Endothelial cell (in vitro differentiated cells): ENCODE measurements at regions not wholly inside any gene's neighbourhood (a gene's known extent, or its start where the extent isn't known, plus 50 kb on each side); places are given as distances from the start of the nearest gene placed in this dataset.

ENCODE experiments used
- DNase-seq: peaks from one replicate; pipeline ENCODE4 v3.0.0; 2021; ENCODE audit warnings: low spot score
- H3K27ac Mint-ChIP-seq: one replicate; pipeline ENCODE4 v1.8.0; 2021; ENCODE audit warnings: mixed read lengths, inconsistent platforms; ENCODE audit not compliant: unreplicated experiment
- H3K27me3 Mint-ChIP-seq: one replicate; pipeline ENCODE4 v1.8.0; 2021; ENCODE audit warnings: mild to moderate bottlenecking, moderate library complexity, mixed read lengths, inconsistent platforms; ENCODE audit not compliant: unreplicated experiment
- H3K36me3 Mint-ChIP-seq: one replicate; pipeline ENCODE4 v1.8.0; 2021; ENCODE audit warnings: mild to moderate bottlenecking, low read depth, mixed read lengths, inconsistent platforms; ENCODE audit not compliant: unreplicated experiment
- H3K4me1 Mint-ChIP-seq: one replicate; pipeline ENCODE4 v1.8.0; 2021; ENCODE audit warnings: mild to moderate bottlenecking, mixed read lengths, inconsistent platforms; ENCODE audit not compliant: unreplicated experiment
- H3K4me3 Mint-ChIP-seq: one replicate; pipeline ENCODE4 v1.8.0; 2021; ENCODE audit warnings: mild to moderate bottlenecking, mixed read lengths, inconsistent platforms; ENCODE audit not compliant: unreplicated experiment
- H3K9me3 Mint-ChIP-seq: one replicate; pipeline ENCODE4 v1.8.0; 2021; ENCODE audit warnings: mixed read lengths, inconsistent platforms; ENCODE audit not compliant: unreplicated experiment
- CTCF ChIP-seq: fragments of 200-600 bp; sonication (generic); IDR thresholded peaks from one replicate; pipeline ENCODE4 v1.5.0; 2021; ENCODE audit warnings: antibody characterized with exemption; ENCODE audit not compliant: unreplicated experiment

DNA sequence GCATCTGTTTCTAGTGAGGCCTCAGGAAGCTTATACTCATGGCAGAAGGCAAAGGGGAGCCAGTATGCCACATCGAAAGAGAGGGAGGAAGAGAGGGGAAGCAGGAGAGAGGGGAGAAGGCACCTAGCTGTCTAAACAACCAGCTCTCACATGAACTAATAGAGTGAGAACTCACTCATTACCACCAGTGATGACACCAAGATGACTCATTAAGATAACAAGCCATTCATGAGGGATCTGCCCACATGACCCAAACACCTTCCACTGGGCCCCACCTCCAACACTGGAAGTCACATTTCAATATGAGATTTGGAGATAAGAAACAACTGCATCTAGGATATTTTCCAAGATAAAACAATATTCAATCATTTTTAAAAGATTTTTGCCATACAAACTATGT lies 753.9 kb upstream of the ZEB2 start:
- Mint-ChIP-seq H3K4me3 (no peak overlapping the region), H3K27ac (no peak overlapping the region), H3K36me3 (no peaks in the 10 kb centered on the region), H3K4me1 (no peaks in the 10 kb centered on the region), H3K27me3 (no peaks in the 10 kb centered on the region), H3K9me3 (no peaks in the 10 kb centered on the region)
- no peak for DNase-seq
- TF ChIP-seq CTCF: no peak

GRCh38 chr2:145268931-145269330 lies 749.0 kb upstream of the ZEB2 start:
- H3K27me3 Mint-ChIP-seq: no peaks in the 10 kb centered on the region
- no peak for TF ChIP-seq CTCF
- H3K4me1 Mint-ChIP-seq: no peaks in the 10 kb centered on the region
- no peak overlapping the region for H3K27ac Mint-ChIP-seq
- no peak for DNase-seq
- H3K4me3 Mint-ChIP-seq: no peak overlapping the region
- H3K36me3 Mint-ChIP-seq: no peaks in the 10 kb centered on the region
- no peaks in the 10 kb centered on the region for H3K9me3 Mint-ChIP-seq

- no peak for TF ChIP-seq CTCF
- H3K4me3 Mint-ChIP-seq: no peak overlapping the region
Observed at GRCh38 chr2:145267451-145267850, 747.5 kb upstream of the ZEB2 start.

GRCh38 chr2:145265244-145265643 lies 745.3 kb upstream of the ZEB2 start:
- H3K27me3 Mint-ChIP-seq: no peaks in the 10 kb centered on the region
- no peaks in the 10 kb centered on the region for H3K9me3 Mint-ChIP-seq
- H3K4me3 Mint-ChIP-seq: no peak overlapping the region
- no peak for DNase-seq
- no peaks in the 10 kb centered on the region for H3K4me1 Mint-ChIP-seq
- H3K27ac Mint-ChIP-seq: no peak overlapping the region
- H3K36me3 Mint-ChIP-seq: no peaks in the 10 kb centered on the region
- no peak for TF ChIP-seq CTCF

More at GRCh38 chr2:145267451-145267850, 747.5 kb upstream of the ZEB2 start:
- H3K27me3 Mint-ChIP-seq: no peaks in the 10 kb centered on the region
- no peak for DNase-seq
- H3K9me3 Mint-ChIP-seq: no peaks in the 10 kb centered on the region
- H3K27ac Mint-ChIP-seq: no peak overlapping the region
- H3K4me1 Mint-ChIP-seq: no peaks in the 10 kb centered on the region
- H3K36me3 Mint-ChIP-seq: no peaks in the 10 kb centered on the region

DNA sequence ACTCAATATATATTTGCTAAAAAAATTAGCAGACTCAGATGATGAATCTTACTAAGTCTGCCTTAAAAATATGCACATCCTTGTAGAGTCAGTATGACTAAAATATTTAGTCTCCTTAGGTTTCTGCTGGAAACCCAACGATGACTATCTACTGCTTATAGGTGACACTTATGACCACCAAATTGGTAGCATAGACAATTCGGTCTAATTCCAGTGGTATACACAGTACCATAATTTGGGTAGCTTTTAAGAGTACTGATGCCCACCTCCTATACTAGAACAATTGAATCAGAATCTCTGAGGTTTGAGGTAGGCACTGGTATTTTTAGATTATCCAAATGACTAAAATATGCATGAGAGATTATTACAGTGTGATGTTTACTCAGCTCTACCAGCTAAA lies 740.8 kb upstream of the ZEB2 start:
- peaks cover 2% of the 10 kb centered on the region for H3K27me3 Mint-ChIP-seq
- H3K36me3 Mint-ChIP-seq: no peaks in the 10 kb centered on the region
- no peaks in the 10 kb centered on the region for H3K4me1 Mint-ChIP-seq
- TF ChIP-seq CTCF: no peak
- no peak overlapping the region for H3K27ac Mint-ChIP-seq
- no peak overlapping the region for H3K4me3 Mint-ChIP-seq
- H3K9me3 Mint-ChIP-seq: no peaks in the 10 kb centered on the region
- no peak for DNase-seq
